ENCODE measurements at regions not wholly inside any gene's neighbourhood (a gene's known extent, or its start where the extent isn't known, plus 50 kb on each side); places are given as distances from the start of the nearest gene placed in this dataset.

DNA sequence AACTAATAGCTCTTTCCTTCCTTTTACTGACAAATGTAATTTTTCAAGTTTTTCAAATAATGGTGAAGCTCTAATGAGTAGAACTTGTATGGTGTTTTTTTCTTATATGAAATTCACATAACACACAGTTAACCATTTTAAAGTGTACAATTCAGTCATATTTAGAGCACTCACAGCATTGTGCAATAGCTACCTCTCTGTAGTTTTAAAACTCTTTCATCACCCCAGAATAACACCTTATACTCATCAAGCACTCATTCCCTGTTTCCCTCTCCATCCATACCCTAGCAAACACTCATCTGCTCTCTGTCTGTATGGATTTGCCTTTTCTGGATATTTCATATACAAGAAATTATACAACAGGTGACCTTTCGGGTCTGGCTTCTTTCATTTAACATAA, 207.9 kb upstream of the SLC38A2 start:
- TF ChIP-seq USF1 (CRISPR knock-in tag; IDR thresholded peaks at IDR 0.05): no peak
- no peak for TF ChIP-seq NR3C1 (CRISPR knock-in tag; conservative IDR thresholded peaks at IDR 0.05; ENCODE audit: low read depth)

Data from WTC11 (cell line).